HepG2 (cell line): ENCODE measurements at regions not wholly inside any gene's neighbourhood (a gene's known extent, or its start where the extent isn't known, plus 50 kb on each side); places are given as distances from the start of the nearest gene placed in this dataset.

Source experiments
- JUND ChIP-seq: sonication (generic); formaldehyde crosslinking; IDR thresholded peaks from 2 replicates; pipeline ENCODE4 v1.8.0; 2022; ENCODE audit warnings: mild to moderate bottlenecking, missing genetic modification reagents
- RBAK ChIP-seq: sonication (generic); formaldehyde crosslinking; IDR thresholded peaks from 2 replicates; pipeline ENCODE4 v1.5.1; 2020; ENCODE audit warnings: mild to moderate bottlenecking, missing genetic modification reagents

DNA sequence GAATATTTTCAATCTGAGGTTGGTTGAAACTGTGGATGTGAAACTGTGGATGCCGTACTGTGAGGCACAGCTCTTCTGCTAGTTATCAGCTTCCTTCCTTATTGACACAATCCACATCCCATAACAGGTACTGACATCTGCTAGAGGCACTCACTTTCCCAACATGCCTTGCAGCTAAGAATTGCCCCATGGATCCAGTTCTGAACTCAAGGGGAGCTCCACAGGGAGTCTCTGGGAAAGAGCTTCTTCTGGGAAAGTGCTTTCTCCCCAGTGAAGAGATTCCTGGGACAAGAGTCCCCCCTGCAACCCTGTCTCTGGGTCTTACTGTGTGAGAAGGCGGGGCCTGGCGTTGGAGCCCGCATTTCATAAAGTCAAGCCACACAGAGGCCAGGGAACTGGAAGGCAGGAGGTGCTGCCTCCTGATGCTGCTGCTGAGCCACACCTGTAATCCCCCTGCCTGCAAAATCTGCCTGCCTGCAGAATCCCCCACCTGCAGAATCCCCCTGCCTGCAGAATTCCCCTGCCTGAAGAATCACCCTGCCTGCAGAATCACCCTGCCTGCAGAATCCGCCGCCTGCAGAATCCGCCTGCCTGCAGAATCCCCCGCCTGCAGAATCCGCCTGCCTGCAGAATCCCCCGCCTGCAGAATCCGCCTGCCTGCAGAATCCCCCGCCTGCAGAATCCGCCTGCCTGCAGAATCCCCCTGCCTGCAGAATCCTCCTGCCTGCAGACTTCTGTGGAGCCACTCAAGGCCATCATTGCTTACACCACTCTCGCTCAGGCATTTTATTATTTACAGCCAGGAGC lies 305.4 kb downstream of the FOXL1 start:
- TF ChIP-seq RBAK (CRISPR knock-in tag), result no peak
- TF ChIP-seq JUND (CRISPR knock-in tag), result no peak
